SU-DHL-6 (cell line): ENCODE measurements at regions not wholly inside any gene's neighbourhood (a gene's known extent, or its start where the extent isn't known, plus 50 kb on each side); places are given as distances from the start of the nearest gene placed in this dataset.

Experiments used
- H2AFZ ChIP-seq: fragments of 200-600 bp; sonication (generic); 2 replicates; pipeline ENCODE4 v1.6.1; 2014; ENCODE audit warnings: low read depth, mild to moderate bottlenecking, moderate library complexity, mixed read lengths, antibody characterized with exemption, low read length; ENCODE audit not compliant: severe bottlenecking
- H3F3A ChIP-seq: fragments of 200-600 bp; shearing (Covaris generic); 2 replicates; pipeline ENCODE4 v1.6.0; 2016; ENCODE audit warnings: antibody characterized with exemption, mild to moderate bottlenecking; ENCODE audit not compliant: insufficient read depth
- H3K27ac ChIP-seq: fragments of 200-600 bp; sonication (generic); 2 replicates; pipeline ENCODE4 v1.5.1; 2016; ENCODE audit warnings: low read depth, mild to moderate bottlenecking, low read length, moderate library complexity, mixed read lengths
- H3K27me3 ChIP-seq: fragments of 200-600 bp; sonication (generic), shearing (Covaris generic); 2 replicates; pipeline ENCODE4 v1.6.0; 2014; ENCODE audit warnings: mild to moderate bottlenecking, low read length
- H3K36me3 ChIP-seq: fragments of 200-600 bp; sonication (generic); 2 replicates; pipeline ENCODE4 v1.6.1; 2014; ENCODE audit warnings: mild to moderate bottlenecking, low read length, mixed read lengths
- H3K4me2 ChIP-seq: fragments of 300-600, 200-600 bp; shearing (Covaris generic), sonication (generic); 2 replicates; pipeline ENCODE4 v1.6.0; 2014; ENCODE audit warnings: low read length, low read depth, mild to moderate bottlenecking; ENCODE audit not compliant: poor library complexity, severe bottlenecking
- H3K4me3 ChIP-seq: fragments of 200-600 bp; sonication (generic); 2 replicates; pipeline ENCODE4 v1.5.1; 2014; ENCODE audit warnings: antibody characterized with exemption, low read length, mild to moderate bottlenecking, mixed read lengths; ENCODE audit not compliant: insufficient read depth, poor library complexity, severe bottlenecking
- H3K79me2 ChIP-seq: fragments of 200-600 bp; sonication (generic); 2 replicates; pipeline ENCODE4 v1.6.1; 2014; ENCODE audit warnings: mild to moderate bottlenecking, low read length, moderate library complexity; ENCODE audit not compliant: insufficient read depth
- H3K9ac ChIP-seq: fragments of 200-600 bp; sonication (generic); 2 replicates; pipeline ENCODE4 v1.7.0; 2014; ENCODE audit warnings: mild to moderate bottlenecking, low read length
- H3K9me2 ChIP-seq: fragments of 200-600 bp; sonication (generic); replicated peaks from 2 replicates; pipeline ENCODE4 v1.6.1; 2014; ENCODE audit warnings: low read length; ENCODE audit not compliant: insufficient read depth
- H3K9me3 ChIP-seq: fragments of 200-600 bp; sonication (generic); 2 replicates; pipeline ENCODE4 v1.6.1; 2014; ENCODE audit warnings: low read length, mixed read lengths; ENCODE audit not compliant: insufficient read depth
- H4K20me1 ChIP-seq: fragments of 200-600 bp; sonication (generic); 2 replicates; pipeline ENCODE4 v1.6.1; 2014; ENCODE audit warnings: low read depth, mild to moderate bottlenecking, antibody characterized with exemption, low read length, moderate library complexity, mixed read lengths
- CTCF ChIP-seq: fragments of 200-600 bp; sonication (generic); IDR thresholded peaks from one replicate; pipeline ENCODE4 v1.5.1; 2017; ENCODE audit warnings: antibody characterized with exemption, mild to moderate bottlenecking, low read length, moderate library complexity; ENCODE audit not compliant: insufficient read depth, poor library complexity, severe bottlenecking
- EZH2phosphoT487 ChIP-seq: fragments of 200-600 bp; sonication (generic), shearing (Covaris generic); conservative IDR thresholded peaks from 2 replicates; pipeline ENCODE4 v1.6.1; 2018; ENCODE audit warnings: mild to moderate bottlenecking, antibody characterized with exemption, low read length, moderate library complexity, mixed read lengths

- H3F3A ChIP-seq: no peaks in the 10 kb centered on the region
- no peaks in the 10 kb centered on the region for H3K9me3 ChIP-seq
- H3K9me2 ChIP-seq: no peaks in the 10 kb centered on the region
- no peaks in the 10 kb centered on the region for H3K79me2 ChIP-seq
- TF ChIP-seq EZH2phosphoT487 (no peak), CTCF (no peak)
- no peak overlapping the region for H3K27ac ChIP-seq
- H4K20me1 ChIP-seq: no peaks in the 10 kb centered on the region
- no peaks in the 10 kb centered on the region for H3K27me3 ChIP-seq
- H3K9ac ChIP-seq: no peak overlapping the region
- H3K4me3 ChIP-seq: no peak overlapping the region
- H2AFZ ChIP-seq: no peak overlapping the region
- no peak overlapping the region for H3K4me2 ChIP-seq
- H3K36me3 ChIP-seq: no peaks in the 10 kb centered on the region
Measured at GRCh38 chr13:99059498-99060075, 81.7 kb upstream of the DOCK9 start.

GRCh38 chr13:99061411-99061810, 83.5 kb upstream of the DOCK9 start:
- Histone ChIP-seq H3K9ac (no peak overlapping the region), H2AFZ (no peak overlapping the region), H3K27me3 (no peaks in the 10 kb centered on the region), H3K27ac (no peak overlapping the region), H3K4me2 (no peak overlapping the region), H3K79me2 (no peaks in the 10 kb centered on the region), H4K20me1 (no peaks in the 10 kb centered on the region), H3K9me3 (no peaks in the 10 kb centered on the region), H3K9me2 (no peaks in the 10 kb centered on the region), H3K4me3 (no peak overlapping the region), H3F3A (no peaks in the 10 kb centered on the region), H3K36me3 (no peaks in the 10 kb centered on the region)
- TF ChIP-seq EZH2phosphoT487 (no peak), CTCF (no peak)

GRCh38 chr13:99062593-99062992, 84.7 kb upstream of the DOCK9 start:
- H3K4me3 ChIP-seq: no peak overlapping the region
- no peak overlapping the region for H3K27ac ChIP-seq
- no peaks in the 10 kb centered on the region for H3K36me3 ChIP-seq
- H3K9ac ChIP-seq: no peak overlapping the region
- H3K4me2 ChIP-seq: no peak overlapping the region
- H3K79me2 ChIP-seq: no peaks in the 10 kb centered on the region
- no peaks in the 10 kb centered on the region for H3K27me3 ChIP-seq
- H3K9me3 ChIP-seq: no peaks in the 10 kb centered on the region
- no peaks in the 10 kb centered on the region for H3K9me2 ChIP-seq
- H4K20me1 ChIP-seq: no peaks in the 10 kb centered on the region
- no peaks in the 10 kb centered on the region for H3F3A ChIP-seq
- TF ChIP-seq CTCF (no peak), EZH2phosphoT487 (no peak)
- no peak overlapping the region for H2AFZ ChIP-seq
